ENCODE measurements at regions not wholly inside any gene's neighbourhood (a gene's known extent, or its start where the extent isn't known, plus 50 kb on each side); places are given as distances from the start of the nearest gene placed in this dataset.
"Not testable (repeated sequence)": the region's sequence is repeated elsewhere in the genome, so short reads cannot be mapped to it uniquely, and the experiment has no call there.

DNA sequence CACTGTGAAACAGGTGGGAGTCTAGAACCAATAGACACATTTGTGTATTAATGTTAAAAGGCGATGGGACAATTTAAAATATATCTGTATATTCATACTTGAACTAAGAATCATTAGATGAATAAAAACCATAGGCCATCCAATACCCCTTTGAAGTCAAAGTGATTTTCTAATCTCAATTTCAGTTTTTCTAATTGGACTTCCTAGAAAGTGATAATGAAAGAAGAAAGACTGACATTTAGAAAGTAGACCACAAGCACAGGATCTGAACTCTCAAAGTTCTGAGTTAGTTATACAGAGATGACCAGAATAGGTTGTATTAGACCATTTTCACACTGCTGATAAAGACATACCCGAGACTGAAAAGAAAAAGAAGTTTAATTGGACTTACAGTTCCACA, 412.8 kb upstream of the PIK3R1 start:
- no peak for DNase-seq

DNA sequence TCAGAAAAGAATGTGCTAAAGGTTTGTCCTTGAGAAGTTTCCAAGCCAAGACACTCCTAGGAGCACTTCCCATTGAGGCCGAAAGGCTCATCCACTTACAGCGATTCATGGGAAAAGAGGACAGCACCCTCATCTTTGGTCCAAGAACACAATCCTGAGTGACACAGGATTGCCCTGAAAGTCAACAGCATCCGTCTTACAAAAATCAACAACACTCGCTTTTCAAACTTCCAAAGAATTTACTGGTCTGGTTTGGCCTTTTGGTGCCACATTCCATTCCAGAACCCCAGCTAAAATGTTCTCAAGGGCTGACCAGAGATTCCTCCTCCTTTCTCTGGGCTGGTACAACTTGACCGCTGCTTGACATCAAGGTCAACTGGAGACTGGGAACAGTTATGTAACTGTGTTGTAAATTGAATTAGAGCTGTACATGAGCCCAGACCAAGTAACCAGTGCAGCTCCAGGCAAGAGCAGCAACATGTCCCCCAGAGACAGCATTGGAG, 415.8 kb upstream of the PIK3R1 start:
- no peak for DNase-seq

DNA sequence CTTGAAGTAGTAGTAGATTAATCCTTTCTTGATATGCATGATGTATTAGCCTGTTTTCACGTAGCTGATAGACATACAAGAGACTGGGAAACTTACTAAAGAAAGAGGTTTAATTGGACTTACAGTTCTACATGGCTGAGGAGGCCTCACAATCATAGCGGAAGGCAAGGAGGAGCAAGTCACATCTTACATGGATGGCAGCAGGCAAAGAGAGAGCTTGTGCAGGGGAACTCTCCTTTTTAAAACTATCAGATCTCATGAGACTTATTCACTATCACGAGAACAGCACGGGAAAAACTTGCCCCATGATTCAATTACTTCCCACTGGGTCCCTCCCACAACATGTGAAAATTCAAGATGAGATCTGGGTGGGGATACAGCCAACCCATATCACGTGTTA, 417.1 kb upstream of the PIK3R1 start:
- not testable (repeated sequence) for DNase-seq

DNA sequence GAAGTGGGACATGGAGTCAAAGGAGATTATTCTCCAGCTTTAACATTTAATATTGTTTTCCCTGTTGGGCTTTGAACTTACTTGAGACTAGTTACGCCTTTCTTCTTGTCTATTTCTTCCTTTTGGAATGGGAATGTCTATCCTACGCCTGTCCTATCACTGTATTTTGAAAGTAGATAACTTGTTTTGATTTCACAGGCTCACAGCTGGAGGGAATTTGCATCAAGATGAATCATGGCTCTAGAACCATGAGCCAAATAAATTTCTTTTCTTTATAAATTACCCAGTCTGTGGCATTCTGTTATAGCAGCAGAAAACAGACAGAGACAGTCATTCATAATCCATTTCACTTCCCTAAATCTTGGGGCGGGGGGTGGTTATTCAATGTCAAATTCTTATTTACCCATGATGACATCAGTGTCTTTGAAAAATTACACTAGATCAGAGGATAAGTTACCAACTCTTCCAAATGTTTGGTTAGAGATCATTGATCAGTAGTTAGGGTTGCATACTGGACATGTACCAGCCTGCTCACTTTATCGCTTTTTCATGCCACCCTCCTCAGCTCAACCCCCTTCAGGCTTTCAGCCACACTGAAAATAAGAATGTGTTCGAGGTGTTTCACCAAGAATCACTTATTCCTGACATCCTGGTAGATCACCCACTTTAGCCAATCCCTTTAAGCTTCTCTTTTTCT, 419.6 kb upstream of the PIK3R1 start:
- DNase-seq, result no peak

DNA sequence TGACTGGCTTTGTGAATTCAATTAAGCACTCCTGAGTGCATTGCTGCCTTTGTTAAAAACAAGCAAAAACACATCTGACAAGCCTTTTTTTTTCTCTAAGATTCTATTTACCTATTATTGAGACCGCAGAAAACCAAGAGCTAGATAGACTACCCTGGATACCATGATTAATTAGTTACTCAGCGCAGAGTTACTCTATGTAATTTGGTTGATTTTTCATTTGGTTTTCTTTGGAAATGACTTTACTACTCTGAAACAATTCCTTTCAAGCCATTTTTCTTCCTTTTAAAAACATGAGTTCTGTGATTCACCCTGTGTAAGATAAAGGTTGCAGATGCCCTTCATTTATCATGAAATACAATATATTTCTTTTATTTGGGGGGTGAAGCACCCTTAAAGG, 421.6 kb upstream of the PIK3R1 start:
- DNase-seq, result no peak

DNA sequence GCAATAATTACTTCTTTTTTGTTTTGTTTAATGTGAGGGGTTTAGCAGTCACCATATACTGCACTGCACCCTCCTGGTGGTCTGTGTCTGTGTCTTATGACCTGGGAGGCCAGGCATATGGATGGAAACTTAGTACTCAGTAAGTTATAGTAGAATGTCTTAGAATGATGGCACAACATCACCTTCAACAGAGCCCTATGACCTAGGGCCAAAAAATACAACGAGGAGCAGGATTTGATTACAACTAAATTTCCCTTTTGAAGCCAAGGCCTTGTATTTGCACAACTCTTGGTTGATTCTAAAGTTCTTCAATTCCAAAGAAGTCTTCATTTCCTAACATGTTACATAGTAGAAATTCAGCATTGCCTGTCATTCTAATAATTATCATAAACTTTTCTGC, 422.1 kb upstream of the PIK3R1 start:
- no peak for DNase-seq

DNA sequence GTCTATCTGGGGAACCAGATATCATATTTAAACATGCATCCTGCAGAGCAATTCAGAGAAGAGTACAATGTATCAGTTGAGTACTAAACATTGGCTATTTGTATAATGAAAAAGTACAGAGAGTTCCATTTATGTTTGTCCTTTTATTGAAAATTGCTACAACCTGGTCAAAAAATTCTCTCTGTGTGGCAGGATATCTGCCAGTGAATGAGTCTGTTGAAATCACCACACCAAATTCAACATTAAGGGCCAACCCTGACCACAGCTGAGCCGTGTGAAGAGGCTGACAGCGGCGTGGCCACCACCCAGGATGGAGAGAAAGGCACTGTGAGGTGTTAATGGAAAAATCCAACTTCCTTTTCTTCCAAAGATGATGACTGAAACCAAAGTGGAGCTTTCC, 422.7 kb upstream of the PIK3R1 start:
- DNase-seq, result no peak

DNA sequence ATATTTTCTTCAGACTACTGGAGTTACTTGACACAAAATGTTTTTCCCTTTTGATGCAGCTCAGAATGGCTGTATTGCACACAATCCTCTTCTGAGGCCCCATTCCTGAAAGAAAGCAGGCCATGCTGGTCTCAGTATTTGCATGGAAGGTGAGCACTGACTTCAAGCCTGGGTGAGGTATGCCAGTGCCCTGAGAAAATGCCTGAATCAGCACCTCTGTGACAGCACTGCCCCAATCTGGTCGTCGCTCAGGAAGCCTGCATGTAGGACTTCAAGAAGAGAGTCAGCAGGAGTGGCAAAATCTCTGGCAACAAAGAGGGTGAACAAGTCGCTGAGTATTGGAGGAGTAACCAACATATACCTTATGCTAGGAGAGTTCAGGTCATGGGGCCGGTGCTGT, 425.2 kb upstream of the PIK3R1 start:
- DNase-seq, result no peak

DNA sequence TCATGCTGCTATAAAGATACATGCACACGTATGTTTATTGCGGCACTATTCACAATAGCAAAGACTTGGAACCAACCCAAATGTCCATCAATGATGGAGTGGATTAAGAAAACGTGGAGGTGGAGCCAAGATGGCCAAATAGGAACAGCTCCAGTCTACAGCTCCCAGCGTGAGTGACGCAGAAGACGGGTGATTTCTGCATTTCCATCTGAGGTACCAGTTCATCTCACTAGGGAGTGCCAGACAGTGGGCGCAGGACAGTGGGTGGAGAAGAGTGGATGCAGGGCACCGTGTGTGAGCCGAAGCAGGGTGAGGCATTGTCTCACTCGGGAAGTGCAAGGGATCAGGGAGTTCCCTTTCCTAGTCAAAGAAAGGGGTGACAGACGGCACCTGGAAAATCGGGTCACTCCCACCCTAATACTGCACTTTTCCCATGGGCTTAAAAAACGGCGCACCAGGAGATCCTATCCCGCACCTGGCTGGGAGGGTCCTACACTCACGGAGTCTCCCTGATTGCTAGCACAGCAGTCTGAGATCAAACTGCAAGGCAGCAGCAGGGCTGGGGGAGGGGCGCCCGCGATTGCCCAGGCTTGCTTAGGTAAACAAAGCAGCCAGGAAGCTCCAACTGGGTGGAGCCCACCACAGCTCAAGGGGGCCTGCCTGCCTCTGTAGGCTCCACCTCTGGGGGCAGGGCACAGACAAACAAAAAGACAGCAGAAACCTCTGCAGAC, 435.5 kb upstream of the PIK3R1 start:
- DNase-seq, result not testable (repeated sequence)

DNA sequence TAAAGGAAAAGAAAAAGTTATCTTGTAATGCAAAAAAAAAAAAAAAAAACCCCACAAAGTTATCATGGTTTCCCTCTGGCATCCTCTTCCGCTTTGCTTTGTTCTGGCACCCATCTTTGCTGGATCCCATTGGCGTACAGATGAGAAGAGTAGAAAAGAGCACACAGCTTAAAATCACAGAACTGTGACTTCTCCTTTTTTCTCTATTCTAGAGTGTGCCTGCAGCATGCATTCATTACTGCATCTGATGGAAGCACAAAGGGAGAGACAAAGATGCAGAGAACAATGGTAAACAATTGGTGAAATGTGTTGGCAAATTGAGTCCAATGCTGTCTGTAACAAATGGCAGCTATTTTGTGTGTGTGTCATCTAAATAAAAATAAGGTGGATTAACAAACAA, 440.8 kb upstream of the PIK3R1 start:
- no peak for DNase-seq

DNA sequence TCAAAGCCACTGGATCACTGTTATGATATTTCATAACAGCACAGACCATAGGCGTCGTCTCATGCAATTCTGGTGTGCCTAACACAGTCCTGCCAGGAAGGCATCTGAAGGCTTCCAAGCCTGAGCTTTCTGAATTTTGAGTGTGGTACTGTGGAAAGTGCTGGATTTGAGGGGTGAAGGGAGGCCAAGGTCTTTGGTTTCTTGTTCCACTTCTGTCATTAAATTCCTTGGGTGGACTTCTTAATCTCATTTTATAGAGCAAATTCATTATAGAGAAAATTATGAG, 441.3 kb upstream of the PIK3R1 start:
- DNase-seq, result no peak

DNA sequence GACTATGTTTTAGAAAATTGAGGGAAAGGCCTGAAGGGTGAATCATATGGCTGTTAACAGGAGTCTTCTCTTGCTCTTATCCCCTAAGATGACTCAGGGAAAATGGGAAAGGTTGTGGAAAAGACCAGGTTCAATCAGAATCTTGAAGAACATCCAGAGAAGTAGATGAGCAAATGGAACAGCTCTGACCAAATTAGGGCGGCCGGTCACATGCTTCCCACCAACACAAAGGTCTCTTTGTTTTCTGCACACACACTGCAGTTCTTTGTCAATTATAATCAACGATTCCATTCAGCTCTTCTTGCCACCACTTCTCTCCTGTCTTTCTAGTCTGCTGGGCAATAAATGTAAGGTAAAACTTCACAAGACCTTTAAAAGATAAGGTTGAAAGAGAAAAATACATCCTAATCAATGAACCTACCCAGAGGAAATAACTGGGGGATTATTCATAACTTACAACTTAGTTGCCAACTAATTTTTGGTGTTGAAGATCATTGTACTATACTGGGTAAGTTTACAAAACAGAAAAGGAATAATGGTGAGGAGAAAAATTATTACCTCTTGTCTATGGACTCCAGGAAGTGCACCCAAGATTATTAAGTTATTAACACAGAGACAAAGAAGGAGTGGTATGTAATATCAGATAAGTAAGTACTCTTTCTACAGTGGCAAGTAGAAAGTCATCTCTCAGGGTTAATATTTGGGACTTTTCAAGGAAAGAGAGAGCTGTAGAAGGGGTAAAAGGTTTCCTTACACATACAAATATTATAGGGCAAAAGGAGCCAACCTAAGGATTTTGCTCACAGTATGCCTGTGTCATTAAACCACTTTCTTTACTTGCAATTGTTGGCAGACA, 441.9 kb upstream of the PIK3R1 start:
- DNase-seq, result no peak

DNA sequence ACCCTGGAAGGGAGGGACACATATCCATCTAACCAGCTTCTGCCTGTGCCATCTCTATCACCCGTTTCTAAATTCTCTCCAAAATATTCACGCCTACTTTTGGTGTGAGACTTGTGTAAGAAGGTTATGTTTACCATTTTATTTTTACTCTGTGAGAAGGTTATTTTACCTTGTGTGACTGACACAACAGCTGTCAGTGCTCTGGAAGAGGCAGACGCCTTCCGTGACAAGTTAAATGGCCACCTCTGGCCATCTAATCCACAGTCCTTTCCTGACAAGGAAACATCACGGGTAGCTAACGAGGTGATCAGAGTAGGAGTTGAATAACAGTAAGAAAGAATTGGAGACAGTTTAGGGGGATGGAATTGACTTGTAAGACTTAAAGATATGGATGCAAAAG, 443.8 kb upstream of the PIK3R1 start:
- DNase-seq, result no peak

DNA sequence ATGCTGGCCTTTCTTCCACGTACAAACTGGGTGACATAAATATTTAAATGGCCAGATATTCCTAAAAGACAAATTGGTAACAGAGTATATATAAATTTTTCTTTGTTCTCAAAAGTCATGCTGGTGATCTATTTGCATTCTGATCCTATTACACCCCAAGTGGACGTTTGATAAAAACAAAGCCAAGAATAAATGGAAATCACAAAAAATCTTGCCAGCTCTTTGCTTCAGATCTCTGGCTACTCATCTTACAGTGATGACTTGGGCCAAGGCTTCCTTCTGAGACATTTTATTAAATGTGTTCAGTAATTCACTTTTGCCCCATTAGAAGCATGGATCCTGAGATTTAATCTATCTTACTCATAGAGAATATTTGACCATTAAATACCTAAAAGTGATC, 444.3 kb upstream of the PIK3R1 start:
- DNase-seq, result no peak

DNA sequence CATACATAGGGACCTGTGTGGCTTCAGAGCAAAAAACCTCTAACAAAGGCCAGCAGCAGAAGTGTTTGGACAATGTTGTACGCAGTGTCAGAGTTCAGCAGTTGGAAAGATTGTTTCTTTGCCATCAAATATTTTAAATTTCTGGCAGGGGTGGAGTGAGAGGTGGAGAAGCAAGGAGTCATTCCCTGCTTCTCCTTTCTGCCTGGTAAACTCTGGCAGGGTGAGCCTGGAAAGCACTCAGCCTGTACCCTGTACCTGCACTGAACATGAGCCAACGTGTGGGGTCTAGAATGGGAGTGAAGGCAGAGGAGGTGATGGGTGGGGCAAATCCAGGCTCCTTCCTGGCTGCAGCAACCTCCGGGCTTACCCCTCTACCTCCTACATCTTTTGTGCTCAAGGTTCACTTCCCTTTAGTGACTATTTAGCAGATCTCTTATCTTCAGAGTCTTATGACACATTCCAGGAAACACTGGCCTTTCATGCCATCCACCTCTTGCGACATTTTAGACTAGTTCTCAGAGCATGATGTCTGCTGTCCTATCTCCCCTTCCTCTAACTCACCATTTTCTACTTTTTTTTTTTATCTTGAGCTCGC, 445.0 kb upstream of the PIK3R1 start:
- no peak for DNase-seq

DNA sequence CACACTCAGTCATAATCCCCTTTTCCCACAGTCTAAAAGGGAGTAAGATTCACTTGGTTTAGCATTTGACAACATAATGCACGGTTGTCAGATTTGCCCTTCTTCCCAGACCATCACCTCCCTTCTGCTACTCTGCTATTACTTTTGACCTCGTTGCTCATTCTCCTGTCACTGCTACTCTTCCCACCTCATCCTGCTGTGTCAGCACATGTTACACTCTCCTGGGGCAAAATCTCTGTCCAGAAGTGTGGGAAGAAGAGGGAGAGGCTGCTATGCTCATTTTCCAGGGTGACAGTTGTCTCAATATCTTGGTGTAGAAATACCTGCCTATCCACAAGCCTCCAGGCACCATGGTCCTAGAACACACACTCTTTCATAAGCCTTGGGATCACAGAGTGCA, 449.9 kb upstream of the PIK3R1 start:
- no peak for DNase-seq

DNA sequence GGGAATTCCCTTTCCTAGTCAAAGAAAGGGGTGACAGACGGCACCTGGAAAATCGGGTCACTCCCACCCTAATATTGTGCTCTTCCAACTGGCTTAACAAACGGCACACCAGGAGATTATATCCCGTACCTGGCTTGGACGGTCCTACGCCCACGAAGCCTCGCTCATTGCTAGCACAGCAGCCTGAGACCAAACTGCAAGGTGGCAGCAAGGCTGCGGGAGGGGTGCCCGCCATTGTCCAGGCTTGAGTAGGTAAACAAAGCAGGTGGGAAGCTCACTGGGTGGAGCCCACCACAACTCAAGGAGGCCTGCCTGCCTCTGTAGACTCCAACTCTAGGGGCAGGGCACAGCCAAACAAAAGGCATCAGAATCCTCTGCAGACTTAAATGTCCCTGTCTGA, 457.8 kb upstream of the PIK3R1 start:
- not testable (repeated sequence) for DNase-seq

DNA sequence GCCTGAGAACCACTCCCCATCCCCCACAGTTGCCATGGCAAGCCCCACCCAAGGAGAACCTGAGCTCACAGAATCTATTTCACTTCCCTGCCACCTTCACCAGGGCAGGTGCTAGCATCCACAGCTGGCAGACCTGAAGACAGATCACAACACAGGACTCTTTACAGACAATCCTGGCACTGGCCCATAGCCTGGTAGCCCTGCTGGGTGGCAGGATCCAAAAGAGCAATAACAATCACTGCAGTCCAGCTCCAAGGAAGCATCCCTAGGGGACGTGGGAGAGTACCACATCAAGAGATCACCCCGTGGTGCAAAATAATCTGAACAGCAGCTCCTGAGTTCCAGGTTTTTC, 463.2 kb upstream of the PIK3R1 start:
- DNase-seq, result no peak

DNA sequence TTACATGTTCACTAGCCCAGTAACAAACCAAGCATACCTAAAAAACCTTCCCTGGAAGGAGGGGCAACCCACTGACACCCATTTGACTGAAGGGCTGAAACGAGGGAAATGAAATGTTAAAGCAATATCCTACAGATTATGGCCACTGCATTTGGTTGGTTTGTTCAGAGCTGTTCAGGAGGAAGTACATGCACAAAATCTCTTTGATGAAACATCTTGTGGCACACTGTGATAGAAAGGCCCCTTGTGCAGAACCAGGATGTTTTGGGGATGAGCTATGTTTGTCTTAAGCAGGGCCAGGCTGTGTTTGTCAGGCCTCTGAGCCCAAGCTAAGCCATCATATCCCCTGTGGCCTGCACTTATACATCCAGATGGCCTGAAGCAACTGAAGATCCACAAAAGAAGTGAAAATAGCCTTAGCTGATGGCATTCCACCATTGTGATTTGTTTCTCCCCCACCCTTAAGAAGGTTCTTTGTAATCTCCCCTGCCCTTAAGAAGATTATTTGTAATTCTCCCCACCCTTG, 467.3 kb upstream of the PIK3R1 start:
- no peak for DNase-seq

DNA sequence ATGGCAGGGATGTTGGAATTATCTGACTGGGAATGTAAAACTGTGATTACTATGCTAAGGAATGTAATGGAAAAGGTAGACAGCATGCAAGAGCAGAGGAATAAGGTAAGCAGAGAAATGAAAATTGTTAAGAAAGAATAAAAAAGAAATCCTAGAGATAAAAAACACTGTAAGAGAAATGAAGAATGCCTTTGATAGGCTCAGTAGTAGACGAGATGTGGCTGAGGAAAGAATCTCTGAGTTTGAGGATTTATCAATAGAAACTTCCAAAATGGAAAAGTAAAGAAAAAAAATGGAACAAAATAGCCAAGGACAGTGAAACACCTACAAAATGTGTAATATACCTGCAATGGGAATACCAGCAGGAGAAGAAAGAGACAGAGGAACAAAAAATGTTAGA, 468.5 kb upstream of the PIK3R1 start:
- no peak for DNase-seq

DNA sequence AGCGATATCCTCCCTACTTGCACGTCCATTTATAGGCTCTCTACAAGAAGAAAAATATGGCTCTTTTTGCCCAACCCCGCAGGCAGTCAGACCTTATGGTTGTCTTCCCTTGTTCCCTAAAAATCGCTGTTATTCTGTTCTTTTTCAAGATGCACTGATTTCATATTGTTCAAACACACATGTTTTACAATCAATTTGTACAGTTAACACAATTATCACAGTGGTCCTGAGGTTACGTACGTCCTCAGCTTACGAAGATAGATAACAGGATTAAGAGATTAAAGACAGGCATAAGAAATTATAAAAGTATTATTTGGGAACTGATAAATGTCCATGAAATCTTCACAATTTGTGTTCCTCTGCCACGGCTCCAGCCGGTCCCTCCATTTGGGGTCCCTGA, 468.9 kb upstream of the PIK3R1 start:
- not testable (repeated sequence) for DNase-seq

DNA sequence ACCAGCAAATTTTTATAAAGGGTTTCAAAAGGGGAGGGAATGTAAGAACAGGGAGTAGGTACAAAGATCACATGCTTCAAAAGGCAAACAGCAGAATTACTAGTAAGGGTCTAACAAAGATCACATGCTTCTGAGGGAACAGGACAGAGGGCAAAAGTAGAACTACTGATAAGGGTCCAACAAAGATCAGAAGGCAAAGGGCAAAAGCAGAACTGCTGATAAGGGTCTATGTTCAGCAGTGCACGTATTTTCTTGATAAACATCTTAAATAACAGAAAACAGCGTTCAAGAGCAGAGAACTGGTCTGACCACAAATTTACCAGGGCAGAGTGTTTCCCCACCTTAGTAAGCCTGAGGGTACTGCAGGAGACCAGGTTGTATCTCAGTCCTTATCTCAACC, 469.5 kb upstream of the PIK3R1 start:
- no peak for DNase-seq

DNA sequence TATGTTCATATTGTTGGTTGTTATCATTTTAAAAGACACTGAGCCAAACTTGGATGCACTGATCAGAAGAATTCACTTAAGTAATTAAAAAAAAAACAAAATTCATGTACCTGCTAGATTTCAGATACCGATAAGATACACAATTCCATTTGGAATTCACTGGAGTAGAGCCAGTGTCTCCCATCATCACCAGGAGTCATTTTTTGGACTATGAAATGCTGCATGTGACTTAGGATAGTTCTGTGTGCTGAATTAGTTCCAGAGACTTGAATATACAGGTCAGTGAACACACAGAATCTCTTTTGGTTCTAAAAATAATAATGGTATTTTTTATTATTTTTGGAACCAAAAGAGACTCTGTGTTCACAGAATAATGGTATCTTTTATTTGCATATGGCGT, 482.6 kb upstream of the PIK3R1 start:
- no peak for DNase-seq
